ENCODE measurements at regions not wholly inside any gene's neighbourhood (a gene's known extent, or its start where the extent isn't known, plus 50 kb on each side); places are given as distances from the start of the nearest gene placed in this dataset.

GRCh38 chr2:133952896-133953295 lies 301.0 kb upstream of the MGAT5 start:
- DNase-seq = no peak

GRCh38 chr2:133953524-133953923 lies 300.3 kb upstream of the MGAT5 start:
- no peak for DNase-seq

GRCh38 chr2:133954636-133955035 lies 299.2 kb upstream of the MGAT5 start:
- DNase-seq = no peak

GRCh38 chr2:133955169-133955568 lies 298.7 kb upstream of the MGAT5 start:
- DNase-seq = no peak

GRCh38 chr2:133956434-133956935 lies 297.4 kb upstream of the MGAT5 start:
- no peak for DNase-seq

- DNase-seq = no peak
Measured at GRCh38 chr2:133957724-133958480, 296.0 kb upstream of the MGAT5 start.

GRCh38 chr2:133959066-133959465 lies 294.8 kb upstream of the MGAT5 start:
- no peak for DNase-seq

GRCh38 chr2:133966720-133967304 lies 287.1 kb upstream of the MGAT5 start:
- DNase-seq = no peak

GRCh38 chr2:133967326-133967725 lies 286.5 kb upstream of the MGAT5 start:
- no peak for DNase-seq

GRCh38 chr2:133968446-133968845 lies 285.4 kb upstream of the MGAT5 start:
- DNase-seq = no peak

GRCh38 chr2:133970641-133971040 lies 283.2 kb upstream of the MGAT5 start:
- no peak for DNase-seq

GRCh38 chr2:133972297-133972696 lies 281.6 kb upstream of the MGAT5 start:
- no peak for DNase-seq

GRCh38 chr2:133972786-133973185 lies 281.1 kb upstream of the MGAT5 start:
- DNase-seq = no peak

- DNase-seq = no peak
Measured at GRCh38 chr2:133974353-133974752, 279.5 kb upstream of the MGAT5 start.

- no peak for DNase-seq
Measured at GRCh38 chr2:133975135-133975534, 278.7 kb upstream of the MGAT5 start.

GRCh38 chr2:133975676-133976428 lies 278.0 kb upstream of the MGAT5 start:
- no peak for DNase-seq

- no peak for DNase-seq
Measured at GRCh38 chr2:133976659-133977058, 277.2 kb upstream of the MGAT5 start.

GRCh38 chr2:133977405-133977804 lies 276.5 kb upstream of the MGAT5 start:
- no peak for DNase-seq

- no peak for DNase-seq
Measured at GRCh38 chr2:133982256-133982655, 271.6 kb upstream of the MGAT5 start.

GRCh38 chr2:133985563-133985962 lies 268.3 kb upstream of the MGAT5 start:
- DNase-seq = no peak

GRCh38 chr2:133986081-133986837 lies 267.6 kb upstream of the MGAT5 start:
- no peak for DNase-seq

- no peak for DNase-seq
Measured at GRCh38 chr2:133986881-133987795, 266.7 kb upstream of the MGAT5 start.
